ENCODE measurements at regions not wholly inside any gene's neighbourhood (a gene's known extent, or its start where the extent isn't known, plus 50 kb on each side); places are given as distances from the start of the nearest gene placed in this dataset.

DNA sequence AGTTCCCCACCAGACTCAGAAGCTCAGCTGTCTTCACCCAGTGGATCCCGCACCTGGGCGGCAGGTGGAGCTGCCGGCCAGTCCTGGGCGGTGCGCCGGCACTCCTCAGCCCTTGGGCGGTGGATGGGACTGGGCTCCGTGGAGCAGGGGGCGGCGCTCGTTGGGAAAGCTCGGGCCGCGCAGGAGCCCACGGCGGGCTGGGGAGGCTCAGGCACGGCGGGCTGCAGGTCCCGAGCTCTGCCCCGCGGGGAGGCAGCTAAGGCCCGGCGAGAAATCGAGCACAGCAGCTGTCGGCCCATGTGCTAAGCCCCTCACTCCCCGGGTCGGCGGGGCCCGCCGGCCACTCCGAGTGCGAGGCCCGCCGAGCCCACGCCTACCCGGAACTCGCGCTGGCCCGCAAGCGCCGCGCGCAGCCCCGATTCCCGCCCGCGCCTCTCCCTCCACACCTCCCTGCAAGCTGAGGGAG is 560.0 kb downstream of the BRINP1 start:
- DNase-seq: no peak

DNA sequence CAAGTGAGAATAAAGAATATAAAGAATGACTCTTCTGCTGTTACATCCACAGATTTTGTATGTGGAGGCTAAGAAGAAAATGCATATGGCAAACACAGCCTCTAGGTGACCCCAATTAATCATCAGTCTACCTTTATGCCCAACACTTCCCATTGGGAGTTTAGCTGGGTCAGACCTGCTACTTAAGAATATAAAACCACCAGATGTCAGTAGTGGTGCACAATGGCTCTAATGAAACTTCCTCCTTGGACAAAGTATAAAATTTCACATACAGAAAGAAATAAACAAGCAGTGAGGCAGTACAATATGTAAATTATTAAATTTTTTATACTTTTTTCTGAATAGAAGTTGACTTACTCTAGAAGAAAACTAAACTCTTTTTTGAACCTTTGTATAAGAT is 539.9 kb downstream of the BRINP1 start:
- no peak for DNase-seq

DNA sequence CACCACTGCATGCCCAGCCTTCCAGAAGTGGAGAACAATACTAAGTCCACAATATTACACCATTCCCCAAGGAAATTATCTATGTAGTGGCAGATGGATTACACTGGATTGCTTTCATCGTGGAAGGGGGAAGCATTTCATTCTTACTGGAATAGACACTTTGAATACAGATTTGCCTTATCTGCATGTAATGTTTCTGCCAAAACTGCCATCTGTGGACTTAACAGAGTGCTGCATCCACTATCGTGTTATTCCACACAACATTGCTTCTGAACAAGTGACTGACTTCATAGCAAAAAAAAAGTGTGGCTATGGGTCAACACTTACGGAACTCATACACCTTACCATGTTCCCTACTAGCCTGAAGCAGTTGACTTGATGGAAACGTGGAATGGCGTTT is 536.9 kb downstream of the BRINP1 start:
- no peak for DNase-seq

DNA sequence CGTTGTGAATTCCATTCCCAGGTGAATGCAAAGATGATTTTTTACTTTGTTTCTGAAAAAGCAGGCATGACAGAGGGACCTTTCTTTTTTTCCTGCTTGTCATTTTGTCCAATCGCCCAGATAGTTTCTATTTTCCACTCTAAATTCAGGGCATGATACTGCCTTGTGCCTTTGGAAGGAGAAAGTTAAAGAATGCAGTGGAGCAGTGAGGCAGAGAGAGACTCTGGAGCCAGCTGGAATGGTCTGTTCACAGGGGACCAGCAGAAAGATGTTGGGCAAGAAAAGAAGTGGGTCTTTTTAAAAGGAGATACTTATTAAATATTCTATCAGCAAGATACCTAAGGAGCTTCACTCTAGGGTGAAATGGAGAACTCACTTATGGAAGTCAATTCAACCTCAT is 532.3 kb downstream of the BRINP1 start:
- no peak for DNase-seq

DNA sequence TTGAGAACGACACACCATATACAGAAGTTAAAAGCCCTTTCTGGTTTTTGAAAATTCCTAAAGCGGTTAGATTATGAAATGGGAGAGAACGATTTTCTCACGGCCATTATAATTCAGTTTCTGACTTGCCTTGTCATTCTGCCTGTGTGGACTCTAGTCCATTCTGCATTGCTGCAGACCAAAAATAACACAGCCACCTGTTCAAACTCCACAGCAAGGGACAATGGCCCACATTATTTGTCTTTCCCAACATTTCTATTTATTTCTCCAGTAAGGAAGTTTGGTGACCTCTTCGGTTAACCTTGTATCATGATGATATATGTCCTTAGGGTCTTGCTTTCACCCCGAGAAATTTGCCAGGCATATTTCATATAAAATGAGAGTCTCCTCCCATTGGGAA is 497.7 kb downstream of the BRINP1 start:
- no peak for DNase-seq

DNA sequence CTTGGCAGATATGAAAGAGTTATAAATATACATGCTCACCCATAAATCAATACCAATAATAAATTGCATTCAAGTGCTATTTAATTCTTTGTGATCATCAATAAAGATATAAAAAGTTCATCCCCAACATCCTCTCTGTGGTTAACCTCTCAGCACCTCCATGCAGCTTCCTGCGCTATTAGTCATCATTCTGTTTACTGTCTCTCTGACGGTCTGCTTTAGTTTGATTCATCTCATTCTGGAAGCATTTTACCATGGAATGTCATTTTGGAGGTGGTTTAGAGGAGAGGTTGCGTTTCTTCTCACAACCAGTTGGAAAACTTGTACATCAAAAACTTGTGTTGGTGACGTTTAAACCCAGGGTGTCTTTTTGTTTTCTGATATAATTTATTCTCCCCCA is 486.6 kb downstream of the BRINP1 start:
- no peak for DNase-seq

DNA sequence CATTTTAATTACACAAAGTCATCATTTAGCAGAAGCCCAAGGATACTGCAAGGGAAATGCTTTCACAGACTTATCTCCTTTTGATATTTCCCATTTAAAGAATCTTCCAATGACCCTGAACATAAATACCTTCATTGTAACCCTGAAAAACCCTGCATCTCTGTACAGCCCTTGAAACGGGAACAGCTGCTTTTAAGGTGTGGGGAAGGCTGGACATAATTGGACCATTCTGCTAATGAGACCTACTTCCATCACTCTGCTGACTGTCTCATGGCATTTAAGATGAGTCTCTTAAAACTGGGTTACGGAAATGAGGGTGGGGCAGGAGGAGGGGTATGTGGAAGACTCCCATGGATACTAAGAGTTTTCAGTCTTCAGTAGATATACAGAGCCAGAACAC is 485.8 kb downstream of the BRINP1 start:
- no peak for DNase-seq

DNA sequence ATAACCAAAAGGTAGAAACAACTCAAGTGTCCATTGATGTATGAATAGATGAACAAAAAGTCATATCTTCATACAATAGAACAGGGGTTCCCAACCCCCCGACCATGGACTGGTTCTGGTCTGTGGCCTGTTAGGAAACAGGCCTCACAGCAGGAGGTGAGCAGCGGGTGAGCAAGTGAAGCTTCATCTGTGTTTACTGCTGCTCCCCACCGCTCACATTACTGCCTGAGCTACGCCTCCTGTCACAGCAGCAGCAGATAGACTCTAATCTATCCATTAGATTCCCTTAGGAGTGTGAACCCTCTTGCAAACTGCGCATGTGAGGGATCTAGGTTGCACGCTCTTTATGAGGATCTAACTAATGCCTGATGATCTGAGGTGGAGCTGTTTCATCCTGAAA is 478.0 kb downstream of the BRINP1 start:
- DNase-seq: no peak

DNA sequence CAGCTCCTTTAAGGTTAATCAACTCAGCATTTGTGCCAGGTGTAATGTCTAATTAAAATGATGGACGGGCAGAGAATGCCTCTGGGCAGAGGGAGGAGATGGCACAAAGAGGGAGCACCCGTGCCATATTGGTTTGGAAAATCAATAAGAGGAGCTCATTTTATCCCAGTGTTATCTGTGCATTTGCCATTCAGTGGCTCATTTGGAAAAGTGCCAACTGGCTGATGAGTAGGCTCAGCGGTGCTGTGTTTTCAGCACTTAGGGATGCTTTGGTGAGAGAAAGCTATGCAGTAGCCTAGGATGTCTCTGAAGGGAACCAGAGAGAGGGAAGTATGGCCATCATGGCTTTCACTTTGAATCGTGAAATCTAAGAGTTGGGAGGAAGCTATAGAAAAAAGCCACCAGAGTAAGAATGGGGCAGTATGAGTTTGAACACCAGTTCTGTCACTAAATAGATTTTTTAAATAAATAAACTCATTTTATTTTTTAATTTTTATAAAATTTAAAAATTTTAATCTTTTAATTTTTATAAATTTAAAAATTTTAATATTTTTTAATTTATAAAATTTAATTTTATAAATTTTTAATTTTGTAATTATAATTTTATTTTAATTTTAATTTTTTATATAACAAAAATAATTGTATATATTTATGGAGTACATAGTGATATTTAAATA is 472.8 kb downstream of the BRINP1 start:
- no peak for DNase-seq

DNA sequence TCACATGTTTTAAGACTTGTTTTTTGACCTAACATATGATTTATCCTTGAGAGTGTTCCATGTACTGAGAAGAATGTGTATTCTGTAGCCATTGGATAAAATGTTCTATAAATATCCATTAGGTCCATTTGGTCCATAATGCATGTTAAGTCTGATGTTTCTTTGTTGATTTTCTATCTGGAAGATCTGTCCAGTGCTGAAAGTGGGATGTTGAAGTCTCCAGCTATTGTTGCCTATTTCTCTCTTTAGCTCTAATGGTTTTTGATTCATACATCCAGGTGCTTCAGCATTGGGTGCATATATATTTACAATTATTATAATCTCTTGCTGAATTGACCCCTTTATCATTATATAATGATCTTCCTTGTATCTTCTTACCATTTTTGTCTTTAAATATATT is 451.1 kb downstream of the BRINP1 start:
- no peak for DNase-seq

DNA sequence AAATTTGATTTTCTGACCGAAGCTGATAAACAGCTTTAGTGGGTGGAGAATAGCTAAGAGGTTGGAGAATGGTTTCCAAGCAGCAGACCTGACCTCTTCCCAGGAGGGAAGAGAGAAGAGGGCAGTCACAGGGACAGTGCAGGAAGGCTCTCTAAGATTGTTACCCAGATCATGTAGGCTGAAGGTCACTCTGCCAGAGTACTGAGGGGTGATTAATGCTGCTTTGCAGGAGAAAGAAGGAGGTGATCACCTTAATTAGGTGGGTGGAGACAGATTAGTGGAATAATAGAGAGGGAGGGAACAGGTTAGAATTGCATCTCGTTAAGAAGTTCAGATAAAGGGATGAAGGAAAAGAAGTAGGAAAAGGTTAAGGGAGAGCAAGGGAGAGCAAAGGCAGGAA is 440.5 kb downstream of the BRINP1 start:
- DNase-seq: no peak

DNA sequence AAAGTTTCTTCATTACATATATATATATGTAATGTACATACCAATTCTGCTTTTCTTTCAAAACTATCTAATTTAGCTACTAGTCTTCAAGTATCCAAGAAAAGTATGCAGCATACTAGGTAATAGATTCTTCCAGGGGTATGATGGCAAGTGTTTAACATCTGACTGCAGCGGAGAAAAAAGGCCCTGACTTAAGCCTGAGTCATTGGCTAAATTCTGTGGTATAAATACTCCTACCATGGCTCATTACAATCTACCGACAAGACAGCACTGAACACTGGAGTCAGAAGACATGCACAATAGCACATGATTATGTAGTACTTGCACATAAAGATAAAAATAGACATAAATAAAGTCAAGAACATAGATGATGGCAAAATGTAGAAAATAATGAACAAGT is 439.9 kb downstream of the BRINP1 start:
- no peak for DNase-seq

DNA sequence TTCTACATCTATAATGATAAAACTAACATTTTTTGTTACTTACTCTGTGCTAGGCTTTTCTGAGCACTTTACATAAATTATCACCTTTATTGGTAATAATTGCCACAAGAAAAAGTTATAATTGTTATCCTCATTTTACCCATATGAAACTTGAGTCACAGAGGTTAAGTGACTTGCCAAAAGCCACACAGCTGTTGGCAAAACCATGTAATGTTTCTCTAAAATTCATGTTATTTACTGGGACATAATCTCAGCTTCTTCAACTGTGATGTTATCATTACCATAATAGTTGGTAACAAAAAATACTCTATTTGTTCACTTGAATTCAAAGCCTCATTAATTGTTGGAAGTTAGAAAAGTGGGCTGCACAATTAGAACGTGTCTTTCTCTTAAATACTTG is 437.3 kb downstream of the BRINP1 start:
- no peak for DNase-seq

DNA sequence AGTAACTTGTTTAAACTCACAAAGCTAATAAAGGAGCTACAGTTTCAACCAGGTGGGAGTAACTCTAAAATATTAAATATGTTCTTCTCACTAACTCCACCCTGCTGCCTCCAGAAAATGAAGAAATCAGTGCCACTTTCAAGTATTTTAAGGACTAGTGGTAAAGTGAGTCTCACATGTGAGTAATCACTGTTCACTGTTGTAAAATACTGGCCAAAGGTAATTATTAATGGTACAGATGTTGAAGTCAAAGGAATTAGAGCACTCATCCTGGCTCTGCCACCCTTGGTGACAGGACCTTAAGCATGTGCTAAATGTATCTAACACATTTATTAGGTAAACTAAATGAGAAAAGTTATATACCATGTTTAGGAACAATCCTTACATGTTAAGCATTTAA is 430.7 kb downstream of the BRINP1 start:
- no peak for DNase-seq

DNA sequence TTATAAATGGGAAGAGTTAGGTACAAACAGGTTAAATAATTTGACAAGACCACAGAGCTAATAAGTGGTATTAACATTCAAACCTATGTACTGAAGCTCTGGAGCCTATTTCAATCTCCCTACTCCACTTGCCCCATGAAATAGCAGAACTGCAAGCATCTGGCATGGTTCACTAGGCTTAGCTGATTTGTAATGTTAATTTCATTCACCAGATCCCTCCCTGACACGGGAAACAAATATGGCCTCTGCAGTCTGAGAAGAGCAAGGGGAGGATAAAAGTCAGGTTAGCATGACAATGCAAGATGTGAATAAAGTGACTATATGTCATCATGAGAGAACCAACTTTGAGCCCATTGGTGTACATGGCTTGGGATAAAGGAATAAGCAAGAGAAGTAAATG is 428.8 kb downstream of the BRINP1 start:
- no peak for DNase-seq

DNA sequence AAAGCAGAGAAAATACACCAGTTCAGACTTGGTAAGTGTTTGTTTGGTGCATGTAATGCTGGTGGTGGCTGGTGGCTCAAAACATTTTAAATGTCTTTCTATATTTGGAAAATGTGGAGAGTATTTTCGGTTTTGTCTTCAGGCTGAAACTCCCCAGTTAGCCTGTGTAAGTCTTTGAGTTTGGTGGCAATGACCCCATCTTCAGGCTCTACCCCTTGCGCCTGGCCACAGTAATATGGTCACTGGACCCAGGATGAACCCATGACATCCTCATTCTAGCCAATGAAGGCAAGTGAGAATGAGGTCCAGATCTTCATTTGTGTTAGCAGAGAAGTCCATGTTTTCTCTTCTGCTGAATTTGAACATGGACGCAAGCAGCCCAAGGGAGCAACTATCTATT is 422.6 kb downstream of the BRINP1 start:
- DNase-seq: no peak

DNA sequence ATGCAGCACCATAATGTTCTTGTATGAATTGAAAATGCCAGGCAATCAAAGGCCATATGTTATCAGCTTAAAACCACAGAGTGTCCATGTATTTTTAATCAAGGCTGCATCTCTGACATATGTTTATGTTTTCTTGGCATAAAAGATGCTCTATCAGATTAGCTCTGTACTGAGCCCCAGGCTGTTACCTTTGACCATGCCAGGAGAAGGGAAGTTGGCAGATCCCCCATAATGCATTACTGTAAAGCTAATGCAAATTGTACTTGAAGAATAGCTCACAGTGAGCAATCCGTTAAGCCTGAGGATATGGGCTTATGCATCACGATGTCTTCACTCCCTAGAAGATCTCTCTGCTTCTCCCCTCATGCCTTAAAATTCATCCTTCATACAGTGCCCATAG is 414.4 kb downstream of the BRINP1 start:
- DNase-seq: no peak

DNA sequence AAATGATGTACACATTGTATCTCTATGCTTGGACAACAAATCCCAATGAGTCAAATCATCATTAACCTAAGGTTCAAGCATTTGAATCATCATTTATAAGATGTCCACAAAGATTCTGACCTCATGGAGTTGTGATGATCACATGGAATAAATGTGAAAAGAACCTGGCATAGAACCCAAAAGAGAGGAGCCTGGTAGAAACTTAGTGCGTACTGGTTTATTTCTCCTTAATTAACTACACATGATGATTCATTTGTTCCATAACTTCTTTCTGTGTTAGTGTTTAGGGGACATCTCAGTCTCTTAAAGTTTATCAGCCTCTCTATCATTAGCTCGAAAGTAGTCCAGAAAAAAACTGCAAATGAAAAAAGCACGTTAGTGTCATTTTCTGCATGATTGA is 411.6 kb downstream of the BRINP1 start:
- no peak for DNase-seq

DNA sequence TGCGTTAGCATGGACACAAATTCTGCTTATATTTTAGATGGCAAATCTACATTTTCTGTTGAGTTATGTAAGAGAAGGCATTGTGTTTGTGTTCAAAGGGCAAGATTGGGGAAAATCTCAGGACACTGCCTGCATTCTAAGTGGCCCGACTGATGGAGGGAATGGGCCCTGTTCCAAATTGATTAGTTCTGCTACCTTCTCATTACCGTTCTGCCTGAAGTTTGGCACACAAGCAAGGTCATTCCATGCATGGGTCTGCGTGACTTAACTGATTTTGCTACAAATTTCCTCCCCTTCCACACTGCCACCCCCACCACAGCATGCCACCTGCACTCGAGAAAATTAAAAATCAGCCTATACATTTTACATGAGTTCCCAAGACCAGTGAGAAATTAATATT is 409.9 kb downstream of the BRINP1 start:
- no peak for DNase-seq

DNA sequence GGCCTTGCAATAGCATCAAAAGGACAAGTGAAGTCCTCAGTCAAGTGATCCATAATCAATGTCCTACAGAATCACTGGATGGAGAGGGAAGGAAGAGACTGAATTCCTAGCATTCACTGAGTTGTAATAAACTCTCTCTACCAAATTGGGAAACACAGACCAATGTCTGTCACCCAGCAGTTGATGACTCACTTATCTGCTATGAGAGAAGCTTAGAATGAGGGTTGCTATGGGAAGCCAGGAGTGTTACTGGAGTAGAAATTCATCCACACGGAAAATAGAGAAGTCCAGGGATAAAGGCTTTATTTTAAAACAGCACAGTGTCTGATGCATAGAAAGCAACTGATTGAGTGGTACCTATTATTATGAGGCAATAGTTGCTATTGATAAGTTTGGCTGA is 407.4 kb downstream of the BRINP1 start:
- no peak for DNase-seq

DNA sequence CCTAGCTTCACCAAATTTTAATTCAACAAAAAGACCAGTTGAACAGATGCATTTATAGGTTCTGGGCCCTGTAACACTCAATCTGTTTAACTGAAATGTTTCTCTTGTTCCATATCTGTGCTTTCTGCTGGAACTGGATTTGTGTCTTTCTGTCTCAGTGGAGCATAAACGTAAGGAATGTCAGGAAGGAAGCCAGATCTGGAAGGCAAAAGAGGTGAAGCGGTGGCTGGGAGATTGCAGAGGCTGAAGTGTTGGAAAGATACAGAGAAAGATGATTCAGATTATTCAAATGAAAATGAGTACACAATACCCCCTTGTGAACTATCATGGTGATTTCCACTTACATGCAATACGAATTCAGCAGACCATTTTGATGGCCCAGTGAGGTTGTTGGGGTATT is 406.8 kb downstream of the BRINP1 start:
- DNase-seq: no peak

DNA sequence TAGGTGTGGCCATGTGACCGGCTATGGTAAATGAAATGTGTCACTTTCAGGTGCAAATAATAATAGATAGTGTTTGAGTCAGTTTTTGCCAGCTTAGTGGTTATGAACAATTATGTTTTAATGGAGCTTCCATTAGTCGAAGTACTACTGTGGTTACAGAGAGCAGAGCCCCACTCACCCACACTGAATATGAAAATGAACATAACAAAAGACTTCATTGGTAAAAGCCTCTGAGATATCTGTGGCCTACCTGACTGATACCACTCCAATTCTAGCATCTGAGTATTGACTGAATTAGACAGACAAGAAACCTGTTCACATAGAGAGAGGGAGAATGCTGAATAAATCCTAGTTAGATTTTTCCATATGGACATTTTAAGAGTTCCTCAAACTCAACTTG is 405.6 kb downstream of the BRINP1 start:
- no peak for DNase-seq

DNA sequence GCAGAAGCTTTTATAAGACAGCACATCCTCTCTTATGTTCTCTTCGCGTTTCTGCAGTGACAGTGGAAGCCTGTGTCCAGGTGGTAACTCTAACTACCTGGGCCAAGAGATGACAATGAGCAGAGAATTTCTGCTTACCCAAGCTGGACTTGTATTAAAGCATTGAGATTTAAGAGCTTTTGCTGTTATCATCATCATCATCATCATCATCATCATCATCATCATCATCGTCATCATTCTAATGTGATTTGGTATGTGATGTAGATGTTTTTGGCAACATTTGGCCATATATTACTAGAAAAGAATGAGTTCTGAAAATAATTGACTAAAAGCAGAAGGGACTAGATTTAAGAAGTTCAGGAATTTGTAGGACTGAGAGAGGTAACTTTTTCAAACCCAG is 401.3 kb downstream of the BRINP1 start:
- no peak for DNase-seq

DNA sequence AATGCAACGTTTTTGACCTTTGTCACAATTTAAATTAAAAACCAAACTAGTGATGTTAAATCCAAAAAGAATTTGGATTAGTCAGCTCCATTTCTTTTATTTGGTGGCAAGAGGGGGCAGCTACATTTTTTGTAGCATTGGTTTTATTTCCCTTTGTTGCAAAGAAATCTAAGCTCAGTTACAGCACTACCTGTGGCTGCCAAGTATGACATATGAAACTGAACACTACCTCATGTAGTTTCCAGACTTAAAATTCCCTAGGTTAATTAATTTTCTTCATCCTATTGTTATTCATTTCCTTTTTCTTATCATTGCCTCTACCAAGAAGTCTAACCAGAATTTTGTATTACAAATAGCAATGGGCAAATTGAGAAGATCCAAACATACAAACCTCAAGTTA is 393.5 kb downstream of the BRINP1 start:
- DNase-seq: no peak

DNA sequence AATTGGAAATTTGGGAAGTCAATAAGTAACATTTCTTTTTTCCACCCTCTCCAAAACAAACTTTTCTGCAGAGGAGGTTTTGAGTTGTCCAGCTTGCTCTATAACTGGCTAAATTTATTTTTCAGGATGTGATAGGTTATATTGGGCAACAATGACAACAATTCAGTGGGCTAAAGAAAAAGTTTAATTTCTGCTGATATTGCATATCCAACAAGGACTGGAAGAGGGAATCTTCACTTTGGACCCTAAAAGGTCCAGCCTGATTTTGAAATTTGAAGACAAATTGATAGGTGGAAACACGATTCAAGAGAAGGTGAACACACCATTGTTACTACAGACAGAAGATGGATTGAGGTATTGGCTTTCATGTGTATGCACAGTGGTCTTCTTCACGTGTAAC is 393.1 kb downstream of the BRINP1 start:
- DNase-seq: no peak

DNA sequence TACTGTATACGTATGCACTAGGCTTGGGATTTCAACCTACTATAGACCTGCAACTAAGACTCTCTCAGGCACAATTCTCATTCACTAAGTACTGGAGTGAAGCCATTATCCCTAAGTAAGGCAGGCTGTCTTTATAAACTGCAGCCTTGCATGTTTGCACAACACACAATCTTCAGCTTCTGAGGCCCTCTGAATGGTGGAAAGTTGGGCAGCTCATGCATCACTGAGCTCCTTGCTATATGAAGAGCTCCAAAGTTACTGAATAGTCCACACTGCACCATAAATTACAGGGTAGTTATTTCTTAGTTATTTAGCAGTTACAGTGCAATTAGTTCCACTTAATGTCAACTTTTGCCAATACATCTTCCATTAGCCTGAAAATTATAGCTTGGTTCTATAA is 384.6 kb downstream of the BRINP1 start:
- no peak for DNase-seq

Measured in AML-193 (cell line).